Uterus (tissue), 2 donors: ENCODE measurements at regions not wholly inside any gene's neighbourhood (a gene's known extent, or its start where the extent isn't known, plus 50 kb on each side); places are given as distances from the start of the nearest gene placed in this dataset.

Experiments
- CTCF ChIP-seq, 4 experiments: fragments of 200-600 bp in 2 of 4; fragments of 450-650 bp in 2 of 4; sonication (generic) in 2 of 4; IDR thresholded peaks; one replicate each; pipeline ENCODE4 v1.5.1; 2016 to 2019; ENCODE audit warnings: antibody characterized with exemption in 4 of 4, mild to moderate bottlenecking in 2 of 4, moderate library complexity in 1 of 4
- POLR2A ChIP-seq, 2 donors: fragments of 450-650 bp; IDR thresholded peaks; one replicate each; pipeline ENCODE4 v1.6.1; 2016; ENCODE audit warnings: antibody characterized with exemption in 2 of 2, mild to moderate bottlenecking in 1 of 2, moderate library complexity in 1 of 2

GRCh38 chr2:134074619-134075018 is 179.3 kb upstream of the MGAT5 start:
- TF ChIP-seq CTCF (IDR thresholded peaks at IDR 0.05): no peak
- no peak for TF ChIP-seq POLR2A (IDR thresholded peaks at IDR 0.05)
